ENCODE measurements at regions not wholly inside any gene's neighbourhood (a gene's known extent, or its start where the extent isn't known, plus 50 kb on each side); places are given as distances from the start of the nearest gene placed in this dataset.

GRCh38 chr10:9878383-9878782, 1139.3 kb upstream of the CELF2 start:
- WGBS (ENCODE audit: extremely low coverage, insufficient coverage, insufficient read length), result no CpG with 5 or more reads among the region's 10 CpGs
- Histone ChIP-seq H3K9me3 (ENCODE audit: insufficient read depth, low read depth, low read length) (no peaks in the 10 kb centered on the region), H2BK120ac (ENCODE audit: insufficient read depth, low read length, poor library complexity) (no peak overlapping the region), H3K27ac (ENCODE audit: low read depth, low read length) (no peak overlapping the region), H3K18ac (ENCODE audit: low read length) (no peak overlapping the region), H2BK5ac (ENCODE audit: low read depth, low read length, poor library complexity) (no peak overlapping the region), H3K23ac (ENCODE audit: low read length) (no peak overlapping the region), H2AK5ac (ENCODE audit: low read length) (no peak overlapping the region), H3K27me3 (ENCODE audit: insufficient read depth, low read length) (no peaks in the 10 kb centered on the region), H3K4me1 (ENCODE audit: control insufficient read depth in 1 of 2, insufficient read depth in 2 of 2, low read length in 2 of 2) (no peaks in the 10 kb centered on the region), H3K9ac (ENCODE audit: low read length) (no peak overlapping the region), H2BK12ac (ENCODE audit: low read length) (no peak overlapping the region), H3K4me2 (ENCODE audit: low read length) (no peak overlapping the region), H4K91ac (ENCODE audit: low read depth, low read length) (no peak overlapping the region), H3K79me1 (ENCODE audit: low read length) (no peaks in the 10 kb centered on the region), H4K12ac (ENCODE audit: low read depth, low read length) (no peak overlapping the region), H3K4me3 (ENCODE audit: low read depth, low read length) (no peak overlapping the region), H4K8ac (ENCODE audit: low read depth, low read length) (peak overlapping the region; percentile 28), H2AFZ (ENCODE audit: insufficient read depth, low read length, poor library complexity) (no peak overlapping the region), H3K14ac (ENCODE audit: low read length) (no peak overlapping the region), H3K79me2 (ENCODE audit: control insufficient read depth, insufficient read depth, low read length, poor library complexity) (no peaks in the 10 kb centered on the region), H3K36me3 (ENCODE audit: control insufficient read depth in 1 of 2, insufficient read depth in 2 of 2, low read length in 2 of 2) (no peaks in the 10 kb centered on the region), H3K4ac (ENCODE audit: low read depth, low read length) (no peak overlapping the region)
- DNase-seq, result no peak

GRCh38 chr10:9885761-9886160, 1131.9 kb upstream of the CELF2 start:
- no CpG with 5 or more reads among the region's 3 CpGs for WGBS (ENCODE audit: extremely low coverage, insufficient coverage, insufficient read length)

DNA sequence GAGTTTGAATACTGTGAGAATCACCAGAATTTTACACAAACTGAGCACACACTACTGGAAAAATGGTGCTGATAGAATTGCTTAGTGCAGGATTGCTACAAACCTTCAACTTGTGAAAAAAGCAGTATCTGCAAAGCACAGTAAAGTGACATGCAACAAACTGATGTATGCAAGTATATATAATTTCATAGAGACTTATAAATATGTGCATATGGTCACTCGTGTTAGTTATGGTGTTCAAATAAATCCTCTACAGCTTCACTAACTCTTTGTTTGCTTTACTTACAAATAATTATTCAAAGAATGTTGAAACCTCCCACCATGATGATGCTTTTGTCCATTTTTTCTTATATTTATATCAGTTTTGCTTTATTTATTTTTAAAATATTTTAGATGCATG, 1130.9 kb upstream of the CELF2 start:
- H2BK120ac ChIP-seq (ENCODE audit: insufficient read depth, low read length, poor library complexity), result no peak overlapping the region
- no peak for DNase-seq
- no peak overlapping the region for H3K23ac ChIP-seq (ENCODE audit: low read length)
- no peaks in the 10 kb centered on the region for H3K9me3 ChIP-seq (ENCODE audit: insufficient read depth, low read depth, low read length)
- H3K4ac ChIP-seq (ENCODE audit: low read depth, low read length), result no peak overlapping the region
- no peak overlapping the region for H2BK12ac ChIP-seq (ENCODE audit: low read length)
- H3K9ac ChIP-seq (ENCODE audit: low read length), result no peak overlapping the region
- no peak overlapping the region for H3K4me2 ChIP-seq (ENCODE audit: low read length)
- H3K4me1 ChIP-seq (ENCODE audit: control insufficient read depth in 1 of 2, insufficient read depth in 2 of 2, low read length in 2 of 2), result no peaks in the 10 kb centered on the region
- H3K18ac ChIP-seq (ENCODE audit: low read length), result no peak overlapping the region
- no CpG with 5 or more reads among the region's 1 CpG for WGBS (ENCODE audit: extremely low coverage, insufficient coverage, insufficient read length)
- no peak overlapping the region for H3K14ac ChIP-seq (ENCODE audit: low read length)
- H3K4me3 ChIP-seq (ENCODE audit: low read depth, low read length), result no peak overlapping the region
- no peaks in the 10 kb centered on the region for H3K79me1 ChIP-seq (ENCODE audit: low read length)
- no peak overlapping the region for H4K91ac ChIP-seq (ENCODE audit: low read depth, low read length)
- H2AK5ac ChIP-seq (ENCODE audit: low read length), result no peak overlapping the region
- H4K12ac ChIP-seq (ENCODE audit: low read depth, low read length), result no peak overlapping the region
- no peaks in the 10 kb centered on the region for H3K27me3 ChIP-seq (ENCODE audit: insufficient read depth, low read length)
- no peak overlapping the region for H4K8ac ChIP-seq (ENCODE audit: low read depth, low read length)
- H3K27ac ChIP-seq (ENCODE audit: low read depth, low read length), result no peak overlapping the region
- H3K36me3 ChIP-seq (ENCODE audit: control insufficient read depth in 1 of 2, insufficient read depth in 2 of 2, low read length in 2 of 2), result no peaks in the 10 kb centered on the region
- no peak overlapping the region for H2BK5ac ChIP-seq (ENCODE audit: low read depth, low read length, poor library complexity)
- no peak overlapping the region for H2AFZ ChIP-seq (ENCODE audit: insufficient read depth, low read length, poor library complexity)
- no peaks in the 10 kb centered on the region for H3K79me2 ChIP-seq (ENCODE audit: control insufficient read depth, insufficient read depth, low read length, poor library complexity)

More at GRCh38 chr10:9885761-9886160, 1131.9 kb upstream of the CELF2 start:
- Histone ChIP-seq H3K18ac (ENCODE audit: low read length) (no peak overlapping the region), H3K36me3 (ENCODE audit: control insufficient read depth in 1 of 2, insufficient read depth in 2 of 2, low read length in 2 of 2) (no peaks in the 10 kb centered on the region), H4K12ac (ENCODE audit: low read depth, low read length) (no peak overlapping the region), H3K14ac (ENCODE audit: low read length) (no peak overlapping the region), H3K9ac (ENCODE audit: low read length) (no peak overlapping the region), H4K8ac (ENCODE audit: low read depth, low read length) (no peak overlapping the region), H2BK12ac (ENCODE audit: low read length) (no peak overlapping the region), H4K91ac (ENCODE audit: low read depth, low read length) (no peak overlapping the region), H3K23ac (ENCODE audit: low read length) (no peak overlapping the region), H3K4me1 (ENCODE audit: control insufficient read depth in 1 of 2, insufficient read depth in 2 of 2, low read length in 2 of 2) (no peaks in the 10 kb centered on the region), H3K27me3 (ENCODE audit: insufficient read depth, low read length) (no peaks in the 10 kb centered on the region), H3K4me3 (ENCODE audit: low read depth, low read length) (no peak overlapping the region), H2BK5ac (ENCODE audit: low read depth, low read length, poor library complexity) (no peak overlapping the region), H3K9me3 (ENCODE audit: insufficient read depth, low read depth, low read length) (no peaks in the 10 kb centered on the region), H3K4ac (ENCODE audit: low read depth, low read length) (no peak overlapping the region), H3K79me2 (ENCODE audit: control insufficient read depth, insufficient read depth, low read length, poor library complexity) (no peaks in the 10 kb centered on the region), H3K27ac (ENCODE audit: low read depth, low read length) (no peak overlapping the region), H2BK120ac (ENCODE audit: insufficient read depth, low read length, poor library complexity) (no peak overlapping the region), H3K79me1 (ENCODE audit: low read length) (no peaks in the 10 kb centered on the region), H2AK5ac (ENCODE audit: low read length) (no peak overlapping the region), H2AFZ (ENCODE audit: insufficient read depth, low read length, poor library complexity) (no peak overlapping the region), H3K4me2 (ENCODE audit: low read length) (no peak overlapping the region)
- no peak for DNase-seq

- H3K4me3 ChIP-seq (ENCODE audit: low read depth, low read length), result no peak overlapping the region
- H4K8ac ChIP-seq (ENCODE audit: low read depth, low read length), result no peak overlapping the region
- no peak overlapping the region for H3K4ac ChIP-seq (ENCODE audit: low read depth, low read length)
- no peak overlapping the region for H2BK12ac ChIP-seq (ENCODE audit: low read length)
- no peak overlapping the region for H4K12ac ChIP-seq (ENCODE audit: low read depth, low read length)
- H3K4me1 ChIP-seq (ENCODE audit: control insufficient read depth in 1 of 2, insufficient read depth in 2 of 2, low read length in 2 of 2), result no peaks in the 10 kb centered on the region
- DNase-seq, result no peak
- H4K91ac ChIP-seq (ENCODE audit: low read depth, low read length), result no peak overlapping the region
- H3K18ac ChIP-seq (ENCODE audit: low read length), result no peak overlapping the region
- no peak overlapping the region for H2BK120ac ChIP-seq (ENCODE audit: insufficient read depth, low read length, poor library complexity)
- no peaks in the 10 kb centered on the region for H3K27me3 ChIP-seq (ENCODE audit: insufficient read depth, low read length)
- no peak overlapping the region for H3K23ac ChIP-seq (ENCODE audit: low read length)
- WGBS (ENCODE audit: extremely low coverage, insufficient coverage, insufficient read length), result no CpG with 5 or more reads among the region's 2 CpGs
- no peaks in the 10 kb centered on the region for H3K9me3 ChIP-seq (ENCODE audit: insufficient read depth, low read depth, low read length)
- H3K4me2 ChIP-seq (ENCODE audit: low read length), result no peak overlapping the region
- no peak overlapping the region for H3K14ac ChIP-seq (ENCODE audit: low read length)
- no peaks in the 10 kb centered on the region for H3K79me2 ChIP-seq (ENCODE audit: control insufficient read depth, insufficient read depth, low read length, poor library complexity)
- no peak overlapping the region for H3K27ac ChIP-seq (ENCODE audit: low read depth, low read length)
- no peaks in the 10 kb centered on the region for H3K79me1 ChIP-seq (ENCODE audit: low read length)
- H2AK5ac ChIP-seq (ENCODE audit: low read length), result no peak overlapping the region
- no peaks in the 10 kb centered on the region for H3K36me3 ChIP-seq (ENCODE audit: control insufficient read depth in 1 of 2, insufficient read depth in 2 of 2, low read length in 2 of 2)
- no peak overlapping the region for H2BK5ac ChIP-seq (ENCODE audit: low read depth, low read length, poor library complexity)
- H3K9ac ChIP-seq (ENCODE audit: low read length), result no peak overlapping the region
- no peak overlapping the region for H2AFZ ChIP-seq (ENCODE audit: insufficient read depth, low read length, poor library complexity)
Observed at GRCh38 chr10:9895453-9895852, 1122.2 kb upstream of the CELF2 start.
